MCF 10A (cell line): ENCODE measurements at regions not wholly inside any gene's neighbourhood (a gene's known extent, or its start where the extent isn't known, plus 50 kb on each side); places are given as distances from the start of the nearest gene placed in this dataset.
"Not testable (repeated sequence)": the region's sequence is repeated elsewhere in the genome, so short reads cannot be mapped to it uniquely, and the experiment has no call there.

ENCODE experiments used
- BruUV-seq: library from RNA; stranded (reverse); fragments of 400-500 nt; replicated peaks from 2 replicates; lab custom pipeline; 2021; lab: Mats Ljungman, UMichigan
- CTCF ChIA-PET: fragments of 300-600 bp; sonication (Branson Sonifier 250); formaldehyde crosslinking; extraction: SDS; loops from one replicate; lab custom pipeline; 2021; ENCODE audit warnings: antibody characterized with exemption, inconsistent platforms; lab: Yijun Ruan, JAX
- POLR2A ChIA-PET: fragments of 300-600, 350-650 bp; sonication (Branson Sonifier 250); formaldehyde crosslinking; extraction: SDS; loops from one replicate; lab custom pipeline; 2020; ENCODE audit warnings: antibody characterized with exemption, inconsistent platforms; lab: Yijun Ruan, JAX
- DNase-seq: peaks from one replicate; pipeline ENCODE4 v3.0.0-alpha.2; 2018; ENCODE audit not compliant: unreplicated experiment
- H3K27ac Mint-ChIP-seq: one replicate; pipeline ENCODE4 v1.8.0; 2022; ENCODE audit warnings: mild to moderate bottlenecking, low read depth, mixed read lengths; ENCODE audit not compliant: unreplicated experiment
- H3K27me3 Mint-ChIP-seq: one replicate; pipeline ENCODE4 v1.8.0; 2022; ENCODE audit warnings: mixed read lengths; ENCODE audit not compliant: insufficient read depth, unreplicated experiment
- H3K36me3 Mint-ChIP-seq: one replicate; pipeline ENCODE4 v1.8.0; 2022; ENCODE audit warnings: mild to moderate bottlenecking, moderate library complexity, mixed read lengths; ENCODE audit not compliant: insufficient read depth, unreplicated experiment
- H3K4me1 Mint-ChIP-seq: one replicate; pipeline ENCODE4 v1.8.0; 2022; ENCODE audit warnings: mixed read lengths; ENCODE audit not compliant: insufficient read depth, unreplicated experiment
- H3K4me3 Mint-ChIP-seq: one replicate; pipeline ENCODE4 v1.8.0; 2022; ENCODE audit warnings: mild to moderate bottlenecking, moderate library complexity, mixed read lengths; ENCODE audit not compliant: unreplicated experiment
- H3K9me3 Mint-ChIP-seq: one replicate; pipeline ENCODE4 v1.8.0; 2022; ENCODE audit warnings: mixed read lengths; ENCODE audit not compliant: unreplicated experiment
- intact Hi-C: fragments of 100-400 bp; cut with micrococcal nuclease; formaldehyde crosslinking; loops from 2 replicates; pipeline ENCODE4 v1.14.1; 2022
- TF ChIP-seq, protein P1 (sequence below): fragments of 200-600 bp; IDR thresholded peaks from one replicate; pipeline ENCODE4 v1.8.0; 2022; ENCODE audit warnings: antibody characterized with exemption, mild to moderate bottlenecking; ENCODE audit not compliant: unreplicated experiment

DNA sequence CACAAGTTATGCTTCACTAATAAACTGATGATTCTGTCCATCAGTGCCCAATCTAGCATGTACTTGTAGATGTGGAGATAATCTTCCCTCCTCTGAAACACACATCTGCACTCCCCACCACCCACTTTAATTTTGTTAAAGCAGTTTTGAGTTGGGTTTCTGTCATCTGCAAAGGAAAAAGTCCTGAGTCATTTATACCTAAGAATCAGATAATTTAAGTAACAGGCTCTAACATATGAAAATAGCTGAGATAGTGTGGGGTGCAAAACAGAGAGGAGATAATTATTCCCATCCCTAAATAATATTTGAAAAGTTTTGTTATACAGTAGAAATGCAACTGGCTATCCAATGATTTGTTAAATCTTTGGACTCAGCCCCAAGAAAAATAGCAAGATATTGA lies 67.7 kb upstream of the ALOX12 start:
- TF ChIP-seq, protein P1, sequence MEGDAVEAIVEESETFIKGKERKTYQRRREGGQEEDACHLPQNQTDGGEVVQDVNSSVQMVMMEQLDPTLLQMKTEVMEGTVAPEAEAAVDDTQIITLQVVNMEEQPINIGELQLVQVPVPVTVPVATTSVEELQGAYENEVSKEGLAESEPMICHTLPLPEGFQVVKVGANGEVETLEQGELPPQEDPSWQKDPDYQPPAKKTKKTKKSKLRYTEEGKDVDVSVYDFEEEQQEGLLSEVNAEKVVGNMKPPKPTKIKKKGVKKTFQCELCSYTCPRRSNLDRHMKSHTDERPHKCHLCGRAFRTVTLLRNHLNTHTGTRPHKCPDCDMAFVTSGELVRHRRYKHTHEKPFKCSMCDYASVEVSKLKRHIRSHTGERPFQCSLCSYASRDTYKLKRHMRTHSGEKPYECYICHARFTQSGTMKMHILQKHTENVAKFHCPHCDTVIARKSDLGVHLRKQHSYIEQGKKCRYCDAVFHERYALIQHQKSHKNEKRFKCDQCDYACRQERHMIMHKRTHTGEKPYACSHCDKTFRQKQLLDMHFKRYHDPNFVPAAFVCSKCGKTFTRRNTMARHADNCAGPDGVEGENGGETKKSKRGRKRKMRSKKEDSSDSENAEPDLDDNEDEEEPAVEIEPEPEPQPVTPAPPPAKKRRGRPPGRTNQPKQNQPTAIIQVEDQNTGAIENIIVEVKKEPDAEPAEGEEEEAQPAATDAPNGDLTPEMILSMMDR = no peak
- Mint-ChIP-seq H3K9me3 (no peaks in the 10 kb centered on the region), H3K27ac (no peak overlapping the region), H3K4me1 (peaks cover 16% of the 10 kb centered on the region), H3K36me3 (no peaks in the 10 kb centered on the region), H3K27me3 (no peaks in the 10 kb centered on the region), H3K4me3 (no peak overlapping the region)
- BruUV-seq = no TSS peak
- DNase-seq = no peak
- intact Hi-C loops = no loop called here
- POLR2A ChIA-PET = interaction anchor here (0.8 to 1.5 kb wide), 5 partner anchors 9 to 108 kb away, joined by 3 to 7 read pairs (median 3); partner anchors contain the start of gene SLC16A13
- CTCF ChIA-PET = interaction anchor here (2.9 kb wide), 1 partner anchor 17 kb away, joined by 10 read pairs; no protein-coding TSS in a partner anchor

DNA sequence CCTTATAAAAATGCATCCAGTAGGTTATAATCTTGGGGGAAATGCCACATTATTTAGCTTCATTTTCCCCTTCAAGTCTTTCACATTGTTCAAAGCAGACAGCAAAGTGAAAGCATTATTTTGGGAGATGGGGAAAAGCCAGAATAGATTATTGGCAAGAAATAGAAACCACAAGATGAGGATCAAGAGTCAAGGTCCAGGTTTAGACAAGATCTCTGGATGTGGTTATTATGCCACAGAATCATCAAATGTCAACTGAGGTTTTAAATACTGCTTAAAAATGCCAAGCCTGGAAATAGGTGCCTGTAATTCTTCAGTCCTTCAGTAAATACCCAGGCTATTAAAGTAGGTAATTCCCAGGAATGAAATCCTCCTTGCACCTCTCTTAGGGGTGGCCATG lies 65.1 kb upstream of the ALOX12 start:
- BruUV-seq = no TSS peak
- intact Hi-C loops = no loop called here
- ChIA-PET POLR2A (no interaction called here), CTCF (interaction anchor here (1.0 to 1.1 kb wide), 2 partner anchors 18 to 91 kb away, joined by 3 read pairs; no protein-coding TSS in a partner anchor)
- TF ChIP-seq, protein P1 = no peak
- Mint-ChIP-seq H3K4me3 (no peak overlapping the region), H3K4me1 (peaks cover 10% of the 10 kb centered on the region), H3K36me3 (peaks cover 5% of the 10 kb centered on the region), H3K27ac (no peak overlapping the region), H3K27me3 (no peaks in the 10 kb centered on the region), H3K9me3 (no peaks in the 10 kb centered on the region)
- DNase-seq = no peak

DNA sequence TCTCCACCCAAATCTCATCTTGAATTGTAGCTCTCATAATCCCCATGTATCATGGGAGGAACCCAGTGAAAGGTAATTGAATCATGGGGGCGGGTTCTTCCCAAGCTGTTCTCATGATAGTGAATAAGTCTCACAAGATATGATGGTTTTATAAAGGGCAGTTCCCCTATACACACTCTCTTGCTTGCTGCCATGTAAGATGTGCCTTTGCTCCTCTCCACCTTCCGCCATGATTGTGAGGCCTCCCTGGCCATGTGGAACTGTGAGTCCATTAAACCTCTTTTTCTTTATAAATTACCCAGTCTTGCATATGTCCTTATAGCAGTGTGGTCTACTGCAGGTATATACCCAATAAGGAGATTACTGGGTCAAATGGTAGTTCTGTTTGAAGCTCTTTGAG lies 61.3 kb upstream of the ALOX12 start:
- DNase-seq, intact Hi-C loops, H3K36me3 Mint-ChIP-seq, H3K27ac Mint-ChIP-seq, H3K4me1 Mint-ChIP-seq, H3K27me3 Mint-ChIP-seq, H3K9me3 Mint-ChIP-seq, BruUV-seq, H3K4me3 Mint-ChIP-seq: not testable (repeated sequence)
- ChIA-PET CTCF (interaction anchor here (1.3 to 1.4 kb wide), 2 partner anchors 23 to 70 kb away, joined by 3 to 5 read pairs; no protein-coding TSS in a partner anchor), POLR2A (interaction anchor here (0.7 kb wide), 1 partner anchor 168 kb away, joined by 3 read pairs; no protein-coding TSS in a partner anchor)

DNA sequence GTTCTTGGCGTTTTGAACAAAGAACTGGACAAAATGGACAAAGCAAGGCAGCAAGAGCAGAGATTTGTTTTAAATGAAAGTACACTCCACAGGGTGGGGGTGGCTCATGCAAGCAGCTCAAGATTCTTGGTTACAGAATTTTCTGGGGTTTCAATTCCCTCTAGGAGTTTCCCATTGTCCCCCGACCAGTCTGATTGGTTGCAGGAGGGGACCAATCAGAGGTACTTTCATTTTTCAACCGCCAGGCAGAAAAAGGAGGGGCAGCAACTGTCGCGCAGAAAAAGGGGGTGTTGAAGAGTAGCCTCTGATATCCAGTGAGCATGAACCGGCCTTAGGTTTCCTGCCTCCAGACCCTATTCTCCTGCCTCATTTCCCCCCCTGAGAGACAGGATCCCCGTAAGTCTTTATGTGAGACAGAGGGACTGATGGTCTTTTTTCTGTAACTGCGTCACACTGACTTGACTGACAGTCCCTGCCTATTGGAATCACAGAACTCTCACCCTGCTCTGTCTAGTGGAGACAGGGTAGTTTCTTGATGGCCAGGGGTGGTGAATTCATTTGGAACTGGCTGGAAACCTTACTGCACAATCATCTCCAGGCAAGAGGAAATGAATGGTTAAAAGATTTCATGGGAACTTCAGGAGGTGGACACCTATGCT lies 59.4 kb upstream of the ALOX12 start:
- no TSS peak for BruUV-seq

More for the DNA sequence above, 59.4 kb upstream of the ALOX12 start:
- intact Hi-C loops = no loop called here
- DNase-seq = no peak
- POLR2A ChIA-PET = interaction anchor here (1.6 kb wide), 1 partner anchor 9 kb away, joined by 4 read pairs; no protein-coding TSS in a partner anchor
- no peaks in the 10 kb centered on the region for H3K4me1 Mint-ChIP-seq
- no peak overlapping the region for H3K4me3 Mint-ChIP-seq
- no peaks in the 10 kb centered on the region for H3K9me3 Mint-ChIP-seq
- H3K36me3 Mint-ChIP-seq = peaks cover 5% of the 10 kb centered on the region
- CTCF ChIA-PET = no interaction called here
- no peak overlapping the region for H3K27ac Mint-ChIP-seq
- no peaks in the 10 kb centered on the region for H3K27me3 Mint-ChIP-seq
- TF ChIP-seq, protein P1 = no peak
